Upper lobe of left lung (tissue), 4 donors: ENCODE measurements at regions not wholly inside any gene's neighbourhood (a gene's known extent, or its start where the extent isn't known, plus 50 kb on each side); places are given as distances from the start of the nearest gene placed in this dataset.
"Not testable (repeated sequence)": the region's sequence is repeated elsewhere in the genome, so short reads cannot be mapped to it uniquely, and the experiment has no call there.

Experiments used
- EP300 ChIP-seq, 4 donors: sonication (generic); formaldehyde crosslinking; IDR thresholded peaks; one replicate each; pipeline ENCODE4 v1.5.1; 2017; ENCODE audit warnings: antibody characterized with exemption in 4 of 4, control low read depth in 2 of 4
- POLR2A ChIP-seq, 4 donors: fragments of 450-650 bp; IDR thresholded peaks; one replicate each; pipeline ENCODE4 v1.5.1; 2016 to 2017; ENCODE audit warnings: antibody characterized with exemption in 4 of 4, mild to moderate bottlenecking in 2 of 4
- TF ChIP-seq, protein P1 (sequence below), 6 experiments: fragments of 450-650 bp in 4 of 6; fragments of 200-600 bp in 2 of 6; sonication (generic) in 2 of 6; IDR thresholded peaks; one replicate each; pipeline ENCODE4 v1.5.1; 2016 to 2019; ENCODE audit warnings: antibody characterized with exemption in 6 of 6

DNA sequence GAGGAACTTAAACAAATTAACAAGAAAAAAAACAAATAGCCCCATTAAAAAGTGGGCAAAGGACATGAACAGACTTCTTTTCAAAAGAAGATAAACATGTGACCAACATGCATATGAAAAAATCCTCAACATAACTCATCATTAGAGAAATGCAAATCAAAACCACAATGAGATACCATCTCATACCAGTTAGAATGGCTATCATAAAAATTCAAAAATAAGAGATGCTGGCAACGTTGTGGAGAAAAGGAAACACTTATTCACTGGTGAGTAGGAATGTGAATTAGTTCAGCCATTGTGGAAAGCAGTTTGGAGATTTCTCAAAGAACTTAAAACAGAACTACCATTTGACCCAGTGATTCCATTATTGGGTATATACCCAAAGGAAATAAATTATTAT is 189.1 kb upstream of the TMEM106B start:
- TF ChIP-seq, protein P1, sequence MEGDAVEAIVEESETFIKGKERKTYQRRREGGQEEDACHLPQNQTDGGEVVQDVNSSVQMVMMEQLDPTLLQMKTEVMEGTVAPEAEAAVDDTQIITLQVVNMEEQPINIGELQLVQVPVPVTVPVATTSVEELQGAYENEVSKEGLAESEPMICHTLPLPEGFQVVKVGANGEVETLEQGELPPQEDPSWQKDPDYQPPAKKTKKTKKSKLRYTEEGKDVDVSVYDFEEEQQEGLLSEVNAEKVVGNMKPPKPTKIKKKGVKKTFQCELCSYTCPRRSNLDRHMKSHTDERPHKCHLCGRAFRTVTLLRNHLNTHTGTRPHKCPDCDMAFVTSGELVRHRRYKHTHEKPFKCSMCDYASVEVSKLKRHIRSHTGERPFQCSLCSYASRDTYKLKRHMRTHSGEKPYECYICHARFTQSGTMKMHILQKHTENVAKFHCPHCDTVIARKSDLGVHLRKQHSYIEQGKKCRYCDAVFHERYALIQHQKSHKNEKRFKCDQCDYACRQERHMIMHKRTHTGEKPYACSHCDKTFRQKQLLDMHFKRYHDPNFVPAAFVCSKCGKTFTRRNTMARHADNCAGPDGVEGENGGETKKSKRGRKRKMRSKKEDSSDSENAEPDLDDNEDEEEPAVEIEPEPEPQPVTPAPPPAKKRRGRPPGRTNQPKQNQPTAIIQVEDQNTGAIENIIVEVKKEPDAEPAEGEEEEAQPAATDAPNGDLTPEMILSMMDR (IDR thresholded peaks at IDR 0.05) = not testable (repeated sequence)
- TF ChIP-seq POLR2A, EP300 (IDR thresholded peaks at IDR 0.05): not testable (repeated sequence)
